ENCODE measurements at regions not wholly inside any gene's neighbourhood (a gene's known extent, or its start where the extent isn't known, plus 50 kb on each side); places are given as distances from the start of the nearest gene placed in this dataset.

- TF ChIP-seq TSHZ2 (CRISPR knock-in tag; IDR thresholded peaks at IDR 0.05) (no peak), PATZ1 (CRISPR knock-in tag; IDR thresholded peaks at IDR 0.05; ENCODE audit: borderline replicate concordance) (no peak)
These were observed 1151.9 kb downstream of the BRD1 start for GRCh38 chr22:48675830-48676145.

All from SK-N-SH treated with all-trans-retinoic acid at 6 μM for 48 hours (cell line).